Right renal pelvis (tissue), 4 donors: ENCODE measurements at regions not wholly inside any gene's neighbourhood (a gene's known extent, or its start where the extent isn't known, plus 50 kb on each side); places are given as distances from the start of the nearest gene placed in this dataset.
A peak's percentile ranks its signal among the peaks of the same experiment; 100 is the strongest.
"Not testable (repeated sequence)": the region's sequence is repeated elsewhere in the genome, so short reads cannot be mapped to it uniquely, and the experiment has no call there.

Experiments
- DNase-seq, 4 donors: peaks; one replicate each; pipeline ENCODE4 v3.0.0-alpha.2; 2013; ENCODE audit warnings: low read depth in 4 of 4, low spot score in 3 of 4, missing footprints in 1 of 4

DNA sequence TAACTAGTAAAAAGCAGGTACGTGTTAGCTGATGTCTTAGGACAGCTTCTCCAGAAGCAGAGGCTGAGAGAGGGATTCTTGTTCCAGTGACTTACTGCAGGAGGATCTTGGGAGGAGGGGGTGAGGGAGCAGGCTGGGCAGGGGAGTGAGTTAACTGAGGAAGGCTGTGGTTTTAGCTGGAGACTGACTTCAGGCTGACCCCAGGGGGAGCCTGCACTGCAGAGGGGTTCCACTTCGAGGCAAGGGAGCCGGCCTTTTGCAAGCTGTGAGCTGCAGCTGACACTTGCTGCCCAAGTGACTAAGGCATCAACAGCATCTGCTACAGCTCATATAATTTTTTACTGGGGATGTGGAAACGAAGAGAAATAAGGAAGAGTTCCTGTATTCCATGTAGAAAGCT is 50.4 kb upstream of the SOD1 start:
- no peak for DNase-seq

GRCh38 chr21:31607791-31608190 is 51.7 kb upstream of the SOD1 start:
- DNase-seq, result no peak

DNA sequence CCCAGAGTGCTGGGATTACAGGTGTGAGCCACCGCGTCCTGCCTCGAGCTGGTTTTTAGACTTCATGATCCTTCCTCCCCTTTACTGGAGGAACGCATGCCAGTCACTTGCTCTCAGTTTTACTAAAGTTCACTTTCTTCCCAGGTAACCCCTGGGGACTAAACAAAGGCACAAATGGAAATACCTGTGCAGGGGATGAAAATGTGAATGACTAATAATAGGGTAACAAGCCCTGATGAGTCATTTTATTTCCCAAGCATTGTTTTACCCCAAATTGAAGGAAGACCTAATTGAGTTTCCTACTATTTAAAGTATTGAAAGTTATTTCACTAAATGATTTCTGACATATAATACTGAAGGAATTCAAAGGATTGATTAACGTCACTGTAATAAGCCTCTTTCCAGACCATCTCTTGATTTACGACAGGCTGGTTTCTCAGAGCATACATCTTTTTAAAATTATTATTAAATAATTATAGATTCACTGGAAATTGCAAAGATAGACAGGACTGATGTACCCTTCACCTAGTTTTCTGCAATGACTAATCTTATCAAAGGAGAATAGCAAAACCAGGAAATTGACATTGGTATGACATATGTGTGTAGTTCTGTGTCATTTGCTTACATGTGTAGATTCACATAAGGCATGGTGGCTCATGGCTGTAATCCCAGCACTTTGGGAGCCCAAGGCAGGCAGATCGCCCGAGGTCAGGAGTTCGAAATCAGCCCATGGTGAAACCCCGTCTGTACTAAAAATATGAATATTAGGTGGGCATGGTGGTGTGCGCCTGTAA is 53.2 kb upstream of the SOD1 start:
- DNase-seq, result no peak

DNA sequence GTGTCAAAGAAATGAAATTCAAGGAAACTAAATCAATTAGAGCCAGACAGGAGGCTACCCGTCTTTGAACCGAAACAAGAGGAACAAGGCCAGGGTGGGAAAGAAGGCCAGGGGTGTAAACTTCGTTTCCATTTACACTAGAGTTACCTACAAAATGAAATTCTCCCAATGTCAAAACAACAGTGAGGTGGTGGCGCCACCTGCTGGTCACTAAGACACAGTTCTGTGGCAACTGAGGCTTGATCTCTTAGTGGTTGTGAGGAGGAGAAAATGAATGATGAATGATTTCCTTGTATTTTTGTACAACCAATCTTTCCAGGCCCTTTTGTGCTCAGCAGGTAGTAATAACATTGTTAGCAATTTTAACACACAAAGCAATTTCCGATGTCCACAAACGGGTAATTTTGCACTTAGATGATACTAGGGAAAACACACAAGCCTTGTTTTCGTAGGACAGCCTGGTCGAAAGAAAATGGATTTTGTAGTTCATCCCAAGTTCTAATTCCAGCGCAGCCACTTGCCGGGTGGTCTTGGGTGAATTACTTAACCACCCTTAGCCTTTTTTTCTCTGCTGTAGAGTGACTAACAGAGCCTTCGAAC is 54.8 kb upstream of the SOD1 start:
- peak; percentile 36 to 67 (median 53) for DNase-seq

DNA sequence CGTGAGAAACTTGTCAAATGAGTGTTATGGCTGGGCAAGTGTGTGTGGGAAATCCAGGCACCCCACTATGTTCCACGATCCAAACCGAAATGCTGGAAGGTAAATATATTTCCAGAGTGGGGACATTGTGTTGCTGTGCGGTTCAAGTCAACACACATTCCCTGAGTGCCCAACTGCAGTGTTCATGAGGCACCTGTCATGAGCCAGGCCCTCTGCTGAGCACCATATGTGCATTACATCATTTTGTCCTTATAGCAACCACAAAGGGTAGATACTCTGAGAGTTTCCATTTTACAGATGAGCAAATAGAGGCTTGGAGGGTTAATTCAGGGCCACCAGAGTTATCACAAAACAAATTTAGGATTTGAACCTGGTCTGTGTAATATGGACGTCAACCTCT is 59.9 kb upstream of the SOD1 start:
- DNase-seq, result no peak

GRCh38 chr21:31599013-31599412 is 60.5 kb upstream of the SOD1 start:
- DNase-seq, result no peak

- DNase-seq, result no peak
Observed at GRCh38 chr21:31597683-31598082, 61.8 kb upstream of the SOD1 start.

DNA sequence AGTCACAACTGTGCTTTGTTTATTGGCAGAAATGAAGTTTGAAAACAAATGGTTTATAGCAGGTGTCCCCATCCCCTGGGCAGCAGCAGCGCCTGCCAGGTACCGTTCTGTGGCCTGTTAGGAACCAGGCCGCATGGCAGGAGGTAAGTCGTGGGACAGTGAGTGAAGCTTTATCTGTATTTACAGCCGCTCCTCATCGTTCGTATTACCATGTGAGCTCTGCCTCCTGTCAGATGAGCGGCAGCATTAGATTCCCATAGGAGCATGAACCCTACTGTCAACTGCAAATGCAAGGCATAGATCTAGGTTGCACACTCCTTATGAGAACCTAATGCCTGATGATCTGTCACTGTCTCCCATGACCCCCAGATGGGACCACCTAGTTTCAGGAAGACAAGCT is 63.4 kb upstream of the SOD1 start:
- DNase-seq, result no peak

DNA sequence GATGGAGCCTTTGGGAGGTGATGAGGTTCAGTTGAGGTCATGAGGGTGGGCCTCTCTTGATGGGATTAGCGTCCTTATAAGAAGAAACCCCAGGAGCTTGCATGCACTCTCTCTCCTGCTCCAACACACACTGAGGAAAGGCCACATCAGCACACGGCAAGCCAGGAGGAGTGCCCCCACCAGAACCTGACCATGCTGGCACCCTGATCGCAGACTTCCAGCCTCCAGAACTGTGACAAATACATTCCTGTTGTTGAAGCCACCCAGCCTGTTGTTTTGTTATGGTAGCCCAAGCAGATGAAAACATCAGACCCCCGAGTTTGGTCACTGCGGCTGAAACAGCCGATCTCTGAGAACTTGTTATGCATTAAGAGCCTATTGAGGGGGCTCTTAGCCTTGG is 64.8 kb upstream of the SOD1 start:
- DNase-seq, result no peak

DNA sequence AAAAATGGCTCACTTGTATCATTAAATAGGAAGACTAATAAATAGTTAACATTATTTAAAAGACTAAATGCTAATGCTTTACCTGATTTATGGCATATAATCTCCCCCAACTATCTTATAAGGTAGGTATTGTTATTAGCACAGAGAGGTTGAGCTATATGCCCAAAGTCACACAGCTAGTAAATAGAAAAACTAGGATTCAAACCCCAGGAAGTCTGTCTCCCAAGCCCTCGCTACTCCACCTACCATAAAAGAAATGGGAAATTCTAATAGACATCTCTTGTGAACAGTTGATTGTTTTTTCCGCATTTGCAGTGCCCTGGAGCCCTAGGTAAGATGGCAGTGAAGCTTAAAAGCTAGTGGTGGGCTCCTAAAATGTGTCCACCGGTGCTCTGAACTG is 65.2 kb upstream of the SOD1 start:
- DNase-seq, result no peak

GRCh38 chr21:31592963-31593560 is 66.4 kb upstream of the SOD1 start:
- DNase-seq, result no peak

DNA sequence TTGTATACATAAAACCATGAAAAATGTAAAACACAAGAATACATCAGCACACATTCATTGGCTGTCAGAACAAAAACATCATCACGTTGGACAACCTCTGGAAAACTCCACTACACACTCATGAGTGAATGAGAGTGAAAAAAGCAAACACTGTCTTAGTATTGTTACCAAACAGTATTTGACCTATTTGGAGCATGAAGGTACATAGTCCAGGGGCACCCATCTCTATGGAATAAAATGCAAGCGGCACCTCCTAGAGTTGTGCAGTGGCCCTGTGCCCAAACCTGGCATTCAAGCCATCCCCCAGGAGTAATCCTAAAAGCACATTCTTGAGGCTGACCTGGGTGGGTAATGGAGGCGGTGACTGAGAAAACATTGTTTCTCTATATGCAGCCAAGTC is 67.0 kb upstream of the SOD1 start:
- DNase-seq, result no peak

- DNase-seq, result no peak
Observed at GRCh38 chr21:31589820-31590219, 69.7 kb upstream of the SOD1 start.

GRCh38 chr21:31586118-31586517 is 73.4 kb upstream of the SOD1 start:
- no peak for DNase-seq

DNA sequence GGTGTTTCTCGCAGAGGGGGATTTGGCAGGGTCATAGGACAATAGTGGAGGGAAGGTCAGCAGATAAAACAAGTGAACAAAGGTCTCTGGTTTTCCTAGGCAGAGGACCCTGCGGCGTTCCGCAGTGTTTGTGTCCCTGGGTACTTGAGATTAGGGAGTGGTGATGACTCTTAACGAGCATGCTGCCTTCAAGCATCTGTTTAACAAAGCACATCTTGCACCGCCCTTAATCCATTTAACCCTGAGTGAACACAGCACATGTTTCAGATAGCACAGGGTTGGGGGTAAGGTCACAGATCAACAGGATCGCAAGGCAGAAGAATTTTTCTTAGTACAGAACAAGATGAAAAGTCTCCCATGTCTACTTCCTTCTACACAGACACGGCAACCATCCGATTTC is 75.6 kb upstream of the SOD1 start:
- not testable (repeated sequence) for DNase-seq

GRCh38 chr21:31583498-31583897 is 76.0 kb upstream of the SOD1 start:
- DNase-seq, result no peak

- peak in 3 of 4 donors; percentile 49 to 61 (median 59) for DNase-seq
Observed at GRCh38 chr21:31580866-31581276, 78.6 kb upstream of the SOD1 start.

DNA sequence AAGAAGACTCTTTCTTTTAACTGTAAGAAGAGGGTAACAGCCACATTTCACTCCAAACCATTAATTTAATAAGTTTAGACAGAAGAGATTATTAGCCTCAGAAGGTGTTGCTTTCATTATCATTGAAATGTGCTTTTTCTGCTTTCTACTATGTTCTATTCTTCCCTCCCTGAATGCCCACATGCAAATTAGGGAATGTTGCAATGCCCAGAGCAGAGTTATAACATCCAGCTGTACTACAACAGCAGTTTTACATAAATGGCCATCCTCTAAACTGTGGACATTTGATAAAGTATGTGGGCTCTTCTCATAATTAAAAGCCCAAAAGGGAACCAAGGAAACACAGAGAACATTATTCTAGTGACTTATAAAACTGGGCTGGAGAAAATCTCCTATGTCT is 82.2 kb upstream of the SOD1 start:
- DNase-seq, result no peak

DNA sequence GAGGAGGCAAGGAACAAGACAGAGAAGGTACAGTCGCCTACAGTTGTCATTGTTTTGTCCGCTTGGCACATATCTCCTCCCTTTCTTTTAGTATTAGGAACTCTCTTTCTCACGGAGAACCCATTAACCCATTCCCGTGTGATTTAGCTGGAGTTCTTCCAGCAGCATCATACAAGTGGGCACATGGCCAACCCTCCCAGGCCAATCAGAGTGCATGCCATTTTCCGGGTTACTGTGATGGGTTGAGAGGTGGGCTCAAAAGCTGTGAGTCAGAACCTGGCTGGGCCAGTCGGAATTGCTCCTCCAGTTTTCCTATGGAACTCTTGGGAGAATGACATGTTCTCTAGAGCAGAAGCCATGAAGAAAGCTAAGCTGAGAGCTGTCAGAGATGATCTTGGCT is 83.1 kb upstream of the SOD1 start:
- no peak for DNase-seq

GRCh38 chr21:31573217-31573616 is 86.3 kb upstream of the SOD1 start:
- no peak for DNase-seq

DNA sequence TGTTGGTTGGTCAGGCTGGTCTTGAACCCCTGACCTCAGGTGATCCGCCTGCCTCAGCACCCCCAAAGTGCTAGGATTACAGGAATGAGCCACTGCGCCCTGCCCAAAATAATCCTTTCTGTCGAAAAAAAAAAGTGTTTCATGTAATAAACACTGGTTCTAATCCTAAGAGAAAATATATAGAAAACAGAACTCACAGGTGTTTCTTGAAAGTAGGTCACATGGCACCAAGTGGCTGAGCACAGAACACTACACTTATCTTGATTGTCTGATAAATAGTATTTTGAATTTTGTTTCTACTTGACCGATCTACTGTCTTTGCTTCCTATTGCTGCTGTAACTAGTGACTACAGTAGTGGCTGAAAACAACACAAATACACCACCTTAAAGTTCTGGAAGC is 87.6 kb upstream of the SOD1 start:
- no peak for DNase-seq
